GM12891 (cell line): ENCODE measurements at regions not wholly inside any gene's neighbourhood (a gene's known extent, or its start where the extent isn't known, plus 50 kb on each side); places are given as distances from the start of the nearest gene placed in this dataset.

Source experiments
- PAX5 ChIP-seq: IDR thresholded peaks from 2 replicates; pipeline ENCODE4 v1.6.1; 2011; ENCODE audit warnings: low read length, moderate library complexity, mild to moderate bottlenecking; ENCODE audit not compliant: insufficient read depth, severe bottlenecking
- POLR2A ChIP-seq: IDR thresholded peaks from 2 replicates; pipeline ENCODE4 v1.6.1; 2011; ENCODE audit warnings: low read depth, low read length, control low read depth
- POLR2AphosphoS5 ChIP-seq: IDR thresholded peaks from 2 replicates; pipeline ENCODE4 v1.6.1; 2011; ENCODE audit warnings: low read depth, low read length, control low read depth
- SPI1 ChIP-seq: IDR thresholded peaks from 2 replicates; pipeline ENCODE4 v1.6.1; 2011; ENCODE audit warnings: low read depth, low read length, control low read depth

GRCh38 chr5:105816961-105817360 is 1853.8 kb downstream of the EFNA5 start:
- TF ChIP-seq PAX5: no peak
- no peak for TF ChIP-seq POLR2A
- no peak for TF ChIP-seq SPI1
- no peak for TF ChIP-seq POLR2AphosphoS5
